C4-2B (cell line): ENCODE measurements at regions not wholly inside any gene's neighbourhood (a gene's known extent, or its start where the extent isn't known, plus 50 kb on each side); places are given as distances from the start of the nearest gene placed in this dataset.

Experiments used
- ZFX ChIP-seq: fragments of 450-650 bp; IDR thresholded peaks from 2 replicates; pipeline ENCODE4 v1.6.1; 2017
- TF ChIP-seq, protein P1 (sequence below): fragments of 450-650 bp; conservative IDR thresholded peaks from 2 replicates; pipeline ENCODE4 v1.5.1; 2017; ENCODE audit warnings: mild to moderate bottlenecking

DNA sequence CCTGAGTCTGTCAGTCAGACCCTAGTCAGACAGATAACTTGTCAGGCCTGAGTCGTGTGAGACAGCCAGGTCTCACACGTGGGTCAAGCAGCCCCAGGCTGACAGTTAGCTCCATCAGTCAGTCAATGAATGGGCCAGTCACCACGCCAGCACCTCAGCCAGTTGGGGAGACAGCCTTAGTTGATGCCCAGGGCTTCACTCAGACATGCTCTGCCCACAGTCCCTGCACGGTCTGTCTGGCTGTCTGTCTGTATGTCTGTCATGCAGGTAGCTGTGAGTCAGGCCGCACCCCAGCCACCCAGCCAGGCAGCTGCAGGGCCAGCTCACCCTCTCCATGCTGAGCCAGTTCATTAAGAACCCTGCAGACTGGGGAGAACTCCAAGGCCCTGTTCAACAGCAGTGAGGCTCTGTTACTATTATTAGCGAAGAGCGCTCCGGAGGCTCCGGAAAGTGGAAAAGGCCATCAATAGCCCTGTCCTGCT is 141.1 kb upstream of the PCBD1 start:
- TF ChIP-seq, protein P1, sequence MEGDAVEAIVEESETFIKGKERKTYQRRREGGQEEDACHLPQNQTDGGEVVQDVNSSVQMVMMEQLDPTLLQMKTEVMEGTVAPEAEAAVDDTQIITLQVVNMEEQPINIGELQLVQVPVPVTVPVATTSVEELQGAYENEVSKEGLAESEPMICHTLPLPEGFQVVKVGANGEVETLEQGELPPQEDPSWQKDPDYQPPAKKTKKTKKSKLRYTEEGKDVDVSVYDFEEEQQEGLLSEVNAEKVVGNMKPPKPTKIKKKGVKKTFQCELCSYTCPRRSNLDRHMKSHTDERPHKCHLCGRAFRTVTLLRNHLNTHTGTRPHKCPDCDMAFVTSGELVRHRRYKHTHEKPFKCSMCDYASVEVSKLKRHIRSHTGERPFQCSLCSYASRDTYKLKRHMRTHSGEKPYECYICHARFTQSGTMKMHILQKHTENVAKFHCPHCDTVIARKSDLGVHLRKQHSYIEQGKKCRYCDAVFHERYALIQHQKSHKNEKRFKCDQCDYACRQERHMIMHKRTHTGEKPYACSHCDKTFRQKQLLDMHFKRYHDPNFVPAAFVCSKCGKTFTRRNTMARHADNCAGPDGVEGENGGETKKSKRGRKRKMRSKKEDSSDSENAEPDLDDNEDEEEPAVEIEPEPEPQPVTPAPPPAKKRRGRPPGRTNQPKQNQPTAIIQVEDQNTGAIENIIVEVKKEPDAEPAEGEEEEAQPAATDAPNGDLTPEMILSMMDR = no peak
- TF ChIP-seq ZFX = no peak
